ENCODE measurements at regions not wholly inside any gene's neighbourhood (a gene's known extent, or its start where the extent isn't known, plus 50 kb on each side); places are given as distances from the start of the nearest gene placed in this dataset.
"Not testable (repeated sequence)": the region's sequence is repeated elsewhere in the genome, so short reads cannot be mapped to it uniquely, and the experiment has no call there.

GRCh38 chr20:63139356-63139755 is 76.6 kb downstream of the YTHDF1 start:
- no peak for TF ChIP-seq CTCF (IDR thresholded peaks at IDR 0.05; ENCODE audit: low read depth, low read length)
- Histone ChIP-seq H3K27ac (no peak overlapping the region), H3K9me3 (ENCODE audit: severe bottlenecking) (no peaks in the 10 kb centered on the region), H3K36me3 (no peaks in the 10 kb centered on the region), H3K4me3 (ENCODE audit: low read depth, low read length) (no peak overlapping the region), H3K27me3 (ENCODE audit: insufficient read depth, low read depth, severe bottlenecking) (no peaks in the 10 kb centered on the region)
- no peak for DNase-seq

DNA sequence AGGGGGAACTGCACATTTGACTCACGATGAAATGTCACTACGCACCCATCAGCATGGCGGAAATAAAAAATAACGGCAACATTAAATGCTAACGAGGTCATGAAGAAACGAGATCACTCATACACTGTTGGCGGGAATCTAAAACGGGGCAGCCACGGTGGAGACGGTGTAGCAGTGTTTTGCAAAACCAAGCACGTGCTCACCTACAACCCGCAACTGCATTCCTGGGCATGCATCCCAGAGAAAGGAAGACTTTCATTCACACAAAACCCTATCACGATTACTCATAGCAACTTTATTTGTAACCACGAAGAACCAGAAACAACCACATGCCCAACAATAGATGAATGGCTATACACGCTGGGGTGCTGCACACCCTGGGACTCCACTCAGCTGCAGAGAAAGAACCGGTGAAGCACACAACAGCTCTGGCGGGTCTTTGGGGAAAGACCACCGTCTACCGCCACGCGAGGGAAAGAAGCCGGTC is 77.0 kb downstream of the YTHDF1 start:
- H3K27me3 ChIP-seq (ENCODE audit: insufficient read depth, low read depth, severe bottlenecking) = no peaks in the 10 kb centered on the region
- H3K9me3 ChIP-seq (ENCODE audit: severe bottlenecking) = no peaks in the 10 kb centered on the region
- no peaks in the 10 kb centered on the region for H3K36me3 ChIP-seq
- no peak overlapping the region for H3K27ac ChIP-seq
- H3K4me3 ChIP-seq (ENCODE audit: low read depth, low read length) = no peak overlapping the region
- no peak for TF ChIP-seq CTCF (IDR thresholded peaks at IDR 0.05; ENCODE audit: low read depth, low read length)
- DNase-seq = no peak

- Histone ChIP-seq H3K36me3 (no peaks in the 10 kb centered on the region), H3K9me3 (ENCODE audit: severe bottlenecking) (no peaks in the 10 kb centered on the region), H3K4me3 (ENCODE audit: low read depth, low read length) (no peak overlapping the region), H3K27ac (no peak overlapping the region), H3K27me3 (ENCODE audit: insufficient read depth, low read depth, severe bottlenecking) (no peaks in the 10 kb centered on the region)
- no peak for DNase-seq
- TF ChIP-seq CTCF (IDR thresholded peaks at IDR 0.05; ENCODE audit: low read depth, low read length) = no peak
Measured at GRCh38 chr20:63137851-63138415, 78.0 kb downstream of the YTHDF1 start.

DNA sequence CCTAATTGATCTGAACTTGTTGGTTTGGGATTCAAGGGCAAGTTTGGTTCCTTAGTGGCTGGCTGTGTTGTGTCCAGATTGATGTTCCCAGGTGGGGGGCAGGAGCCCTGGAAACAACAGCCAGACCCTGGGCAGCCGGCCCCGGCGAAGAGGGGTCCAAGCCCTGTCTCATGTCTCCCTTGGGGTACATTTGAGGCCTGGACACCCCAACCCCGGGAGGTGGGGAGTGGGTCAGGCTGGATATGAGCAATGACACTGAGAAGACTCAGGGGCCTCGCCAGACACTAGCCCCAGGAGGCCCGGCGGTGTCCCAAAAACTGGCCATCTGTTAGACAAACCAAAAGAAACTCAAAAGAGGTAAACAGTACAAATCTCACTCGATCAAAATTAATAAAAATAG is 79.6 kb downstream of the YTHDF1 start:
- no peak overlapping the region for H3K27ac ChIP-seq
- no peaks in the 10 kb centered on the region for H3K9me3 ChIP-seq (ENCODE audit: severe bottlenecking)
- H3K4me3 ChIP-seq (ENCODE audit: low read depth, low read length) = no peak overlapping the region
- DNase-seq = no peak
- H3K27me3 ChIP-seq (ENCODE audit: insufficient read depth, low read depth, severe bottlenecking) = no peaks in the 10 kb centered on the region
- TF ChIP-seq CTCF (IDR thresholded peaks at IDR 0.05; ENCODE audit: low read depth, low read length) = no peak
- no peaks in the 10 kb centered on the region for H3K36me3 ChIP-seq

GRCh38 chr20:63135411-63135810 is 80.5 kb downstream of the YTHDF1 start:
- Histone ChIP-seq H3K36me3 (no peaks in the 10 kb centered on the region), H3K9me3 (ENCODE audit: severe bottlenecking) (no peaks in the 10 kb centered on the region), H3K27me3 (ENCODE audit: insufficient read depth, low read depth, severe bottlenecking) (no peaks in the 10 kb centered on the region), H3K27ac (no peak overlapping the region), H3K4me3 (ENCODE audit: low read depth, low read length) (no peak overlapping the region)
- DNase-seq = no peak
- no peak for TF ChIP-seq CTCF (IDR thresholded peaks at IDR 0.05; ENCODE audit: low read depth, low read length)

- not testable (repeated sequence) for H3K27ac ChIP-seq; H3K27me3 ChIP-seq (ENCODE audit: insufficient read depth, low read depth, severe bottlenecking); H3K4me3 ChIP-seq (ENCODE audit: low read depth, low read length); H3K36me3 ChIP-seq; H3K9me3 ChIP-seq (ENCODE audit: severe bottlenecking); DNase-seq
Measured at GRCh38 chr20:63134711-63135361, 81.1 kb downstream of the YTHDF1 start.
